HepG2 (cell line): ENCODE measurements at regions not wholly inside any gene's neighbourhood (a gene's known extent, or its start where the extent isn't known, plus 50 kb on each side); places are given as distances from the start of the nearest gene placed in this dataset.

Source experiments
- E2F2 ChIP-seq: sonication (generic); formaldehyde crosslinking; IDR thresholded peaks from 2 replicates; pipeline ENCODE4 v1.4.0; 2020; ENCODE audit warnings: missing genetic modification reagents, borderline replicate concordance
- IRX3 ChIP-seq: sonication (generic); formaldehyde crosslinking; IDR thresholded peaks from 2 replicates; pipeline ENCODE4 v1.8.1; 2023; ENCODE audit warnings: mild to moderate bottlenecking, low read depth, missing genetic modification reagents, borderline replicate concordance
- MAFK ChIP-seq, 2 experiments: IDR thresholded peaks in 1 of 2; conservative IDR thresholded peaks in 1 of 2; 2 replicates each; pipeline ENCODE4 v1.6.1; 2011; ENCODE audit warnings: improper control_type of control experiment in 2 of 2, low read length in 2 of 2
- MAZ ChIP-seq, 2 experiments: sonication (generic) in 1 of 2; formaldehyde crosslinking in 1 of 2; IDR thresholded peaks; 2 replicates each; pipeline versions ENCODE4 v1.5.0 to v1.6.1; 2012 to 2020; ENCODE audit warnings: low read depth in 2 of 2, mild to moderate bottlenecking in 2 of 2, borderline replicate concordance in 1 of 2, improper control_type of control experiment in 1 of 2, low read length in 1 of 2, missing genetic modification reagents in 1 of 2, moderate library complexity in 1 of 2
- PATZ1 ChIP-seq: sonication (generic); formaldehyde crosslinking; IDR thresholded peaks from 2 replicates; pipeline ENCODE4 v1.4.0; 2020; ENCODE audit warnings: missing genetic modification reagents
- RFXANK ChIP-seq: IDR thresholded peaks from 2 replicates; pipeline ENCODE4 v1.6.1; 2016
- RXRA ChIP-seq: sonication (generic); formaldehyde crosslinking; IDR thresholded peaks from 2 replicates; pipeline ENCODE4 v1.5.1; 2020; ENCODE audit warnings: missing genetic modification reagents
- RXRB ChIP-seq: IDR thresholded peaks from 2 replicates; pipeline ENCODE4 v1.6.1; 2016; ENCODE audit warnings: borderline replicate concordance, missing genetic modification reagents, missing compliant biosample characterization
- SOX6 ChIP-seq, 2 experiments: fragments of 450-650 bp in 1 of 2; sonication (generic) in 1 of 2; formaldehyde crosslinking in 1 of 2; IDR thresholded peaks; 2 replicates each; pipeline versions ENCODE4 v1.4.0 to v1.6.1; 2017 to 2020; ENCODE audit warnings: antibody characterized with exemption in 1 of 2, mild to moderate bottlenecking in 1 of 2, missing genetic modification reagents in 1 of 2
- TCF7 ChIP-seq: sonication (generic); IDR thresholded peaks from 2 replicates; pipeline ENCODE4 v1.6.1; 2016; ENCODE audit warnings: antibody characterized with exemption, low read depth
- THRA ChIP-seq: sonication (generic); formaldehyde crosslinking; IDR thresholded peaks from 2 replicates; pipeline ENCODE4 v1.4.0; 2020; ENCODE audit warnings: missing genetic modification reagents, borderline replicate concordance
- ZFP90 ChIP-seq: sonication (generic); formaldehyde crosslinking; IDR thresholded peaks from 2 replicates; pipeline ENCODE4 v1.8.0; 2022; ENCODE audit warnings: missing genetic modification reagents, mild to moderate bottlenecking, inconsistent platforms, borderline replicate concordance
- ZNF143 ChIP-seq: sonication (generic); formaldehyde crosslinking; IDR thresholded peaks from 2 replicates; pipeline ENCODE4 v1.4.0; 2020; ENCODE audit warnings: missing genetic modification reagents
- ZNF407 ChIP-seq: sonication (generic); formaldehyde crosslinking; IDR thresholded peaks from one replicate; pipeline ENCODE4 v1.5.1; 2020; ENCODE audit warnings: mild to moderate bottlenecking, missing genetic modification reagents; ENCODE audit errors: not compliant biosample characterization
- ZNF614 ChIP-seq: IDR thresholded peaks from 2 replicates; pipeline ENCODE4 v1.6.1; 2018; ENCODE audit warnings: missing biosample characterization, missing genetic modification reagents, inconsistent platforms, borderline replicate concordance

GRCh38 chr2:45300026-45300750 lies 290.9 kb upstream of the SIX2 start (continued):
- TF ChIP-seq THRA (CRISPR knock-in tag) (peak; percentile 37; the same call in 1 of the 2 replicates), SOX6 (IDR thresholded peaks at IDR 0.05) (no peak), SOX6 (CRISPR knock-in tag; IDR thresholded peaks at IDR 0.05) (peak; percentile 10; the same call in 1 of the 2 replicates), PATZ1 (CRISPR knock-in tag) (no peak; the same call in 1 of the 2 replicates), ZNF407 (CRISPR knock-in tag) (no peak), TCF7 (peak; percentile 56; the same call in 1 of the 2 replicates), RXRA (no peak; the same call in 1 of the 2 replicates), MAFK (conservative IDR thresholded peaks at IDR 0.05 in 1 of 2, IDR thresholded peaks at IDR 0.05 in 1 of 2; ENCODE audit: low read length in 2 of 2) (no peak), MAZ (IDR thresholded peaks at IDR 0.05; ENCODE audit: borderline replicate concordance, low read depth, low read length) (no peak), MAZ (CRISPR knock-in tag; IDR thresholded peaks at IDR 0.05; ENCODE audit: low read depth) (no peak), RFXANK (no peak), ZFP90 (no peak), ZNF614 (CRISPR knock-in tag) (no peak), ZNF143 (CRISPR knock-in tag) (no peak), IRX3 (CRISPR knock-in tag) (no peak), E2F2 (CRISPR knock-in tag) (no peak), RXRB (CRISPR knock-in tag) (peak; percentile 19; the same call in 1 of the 2 replicates)
